SK-N-SH (cell line): ENCODE measurements at regions not wholly inside any gene's neighbourhood (a gene's known extent, or its start where the extent isn't known, plus 50 kb on each side); places are given as distances from the start of the nearest gene placed in this dataset.

ENCODE experiments used
- CTCF ChIP-seq: fragments of 200-600 bp; sonication (generic); IDR thresholded peaks from 2 replicates; pipeline ENCODE4 v1.6.1; 2017; ENCODE audit warnings: antibody characterized with exemption, mild to moderate bottlenecking, moderate library complexity
- EP300 ChIP-seq, 2 experiments: IDR thresholded peaks; 2 replicates each; pipeline versions ENCODE4 v1.4.0 to v1.6.1; 2012; ENCODE audit warnings: borderline replicate concordance in 1 of 2, low read depth in 1 of 2, low read length in 1 of 2
- EZH2phosphoT487 ChIP-seq: fragments of 200-600 bp; sonication (generic); IDR thresholded peaks from 2 replicates; pipeline ENCODE4 v1.6.1; 2017; ENCODE audit warnings: low read depth, mixed run types, mild to moderate bottlenecking, antibody characterized with exemption, moderate library complexity, borderline replicate concordance
- RFX5 ChIP-seq: IDR thresholded peaks from 2 replicates; pipeline ENCODE4 v1.6.1; 2012; ENCODE audit warnings: mild to moderate bottlenecking, improper control_type of control experiment, low read length
- SMC3 ChIP-seq: IDR thresholded peaks from 2 replicates; pipeline ENCODE4 v1.6.1; 2012; ENCODE audit warnings: low read depth, low read length, improper control_type of control experiment

- TF ChIP-seq CTCF: no peak
- no peak for TF ChIP-seq EP300 (IDR thresholded peaks at IDR 0.05; ENCODE audit: borderline replicate concordance in 1 of 2, low read depth in 1 of 2, low read length in 1 of 2)
- TF ChIP-seq EZH2phosphoT487: no peak
- no peak for TF ChIP-seq SMC3
- no peak for TF ChIP-seq RFX5
These were observed 617.3 kb upstream of the ZEB2 start for GRCh38 chr2:145137211-145137610.
